Keratinocyte (primary cell): ENCODE measurements at regions not wholly inside any gene's neighbourhood (a gene's known extent, or its start where the extent isn't known, plus 50 kb on each side); places are given as distances from the start of the nearest gene placed in this dataset.

Source experiments
- DNase-seq: peaks from one replicate; pipeline ENCODE4 v3.0.0-alpha.2; 2011; ENCODE audit warnings: low read depth, missing footprints, low spot score
- FAIRE-seq: peaks from 2 replicates; lab custom pipeline; 2011; peaks lifted over from hg19 to GRCh38; lab: Jason Lieb, UNC
- H2AFZ ChIP-seq: 2 replicates; pipeline ENCODE4 v1.6.0; 2012; ENCODE audit warnings: low read length, control low read depth, inconsistent platforms; ENCODE audit not compliant: control insufficient read depth
- H3K27ac ChIP-seq: 2 replicates; pipeline ENCODE4 v1.5.1; 2011; ENCODE audit warnings: low read length; ENCODE audit not compliant: control insufficient read depth, insufficient read depth
- H3K27me3 ChIP-seq: 3 replicates; pipeline ENCODE4 v1.6.0; 2011; ENCODE audit warnings: low read length; ENCODE audit not compliant: control insufficient read depth, insufficient read depth; ENCODE audit errors: extremely low read depth
- H3K36me3 ChIP-seq, 2 experiments: 2 replicates in 1 of 2; 3 replicates in 1 of 2; pipeline ENCODE4 v1.5.1; 2011; ENCODE audit warnings: low read length in 2 of 2, mild to moderate bottlenecking in 1 of 2; ENCODE audit not compliant: control insufficient read depth in 2 of 2, insufficient read depth in 2 of 2; ENCODE audit errors: extremely low read depth in 1 of 2
- H3K4me1 ChIP-seq: 3 replicates; pipeline ENCODE4 v1.5.1; 2011; ENCODE audit warnings: low read length; ENCODE audit not compliant: control insufficient read depth, insufficient read depth; ENCODE audit errors: extremely low read depth
- H3K4me2 ChIP-seq: 3 replicates; pipeline ENCODE4 v1.6.0; 2011; ENCODE audit warnings: low read depth, low read length; ENCODE audit not compliant: control insufficient read depth, insufficient read depth; ENCODE audit errors: extremely low read depth
- H3K4me3 ChIP-seq, 3 experiments: fragments of 200-600 bp in 1 of 3; sonication (generic) in 1 of 3; 2 replicates in 2 of 3; 3 replicates in 1 of 3; pipeline ENCODE4 v1.5.1; 2011 to 2016; ENCODE audit warnings: low read length in 3 of 3, mild to moderate bottlenecking in 3 of 3, control low read depth in 2 of 3, inconsistent platforms in 1 of 3, low read depth in 1 of 3, mixed read lengths in 1 of 3, mixed run types in 1 of 3, moderate library complexity in 1 of 3; ENCODE audit not compliant: control insufficient read depth in 2 of 3, insufficient read depth in 2 of 3; ENCODE audit errors: extremely low read depth in 1 of 3
- H3K79me2 ChIP-seq: 2 replicates; pipeline ENCODE4 v1.6.0; 2012; ENCODE audit warnings: low read length; ENCODE audit not compliant: control insufficient read depth, insufficient read depth
- H3K9ac ChIP-seq: 3 replicates; pipeline ENCODE4 v1.6.0; 2011; ENCODE audit warnings: low read length; ENCODE audit not compliant: control insufficient read depth, insufficient read depth; ENCODE audit errors: extremely low read depth
- H3K9me1 ChIP-seq: 3 replicates; pipeline ENCODE4 v1.6.0; 2011; ENCODE audit warnings: low read length; ENCODE audit not compliant: control insufficient read depth, insufficient read depth; ENCODE audit errors: extremely low read depth
- H3K9me3 ChIP-seq: 2 replicates; pipeline ENCODE4 v1.5.1; 2012; ENCODE audit warnings: low read depth, low read length; ENCODE audit not compliant: control insufficient read depth
- H4K20me1 ChIP-seq: 3 replicates; pipeline ENCODE4 v1.6.0; 2011; ENCODE audit warnings: low read length; ENCODE audit not compliant: control insufficient read depth, insufficient read depth; ENCODE audit errors: extremely low read depth
- EZH2 ChIP-seq: IDR thresholded peaks from one replicate; pipeline ENCODE4 v1.6.1; 2012; ENCODE audit warnings: inconsistent platforms, mild to moderate bottlenecking, low read length, moderate library complexity
- dilution Hi-C: fragments of 300-500 bp; cut with MboI; formaldehyde crosslinking; loops from one replicate; pipeline ENCODE4 v1.7.0; 2020; ENCODE audit warnings: low sequenced_read_pairs; ENCODE audit not compliant: extremely low pct_ligation_motif_present
- TF ChIP-seq, protein P1 (sequence below), 3 experiments: IDR thresholded peaks in 1 of 3; conservative IDR thresholded peaks in 1 of 3; optimal IDR thresholded peaks in 1 of 3; 2 replicates in 2 of 3; 3 replicates in 1 of 3; pipeline versions ENCODE3 to v1.5.1; 2011; ENCODE audit warnings: low read length in 3 of 3, mild to moderate bottlenecking in 3 of 3, moderate library complexity in 2 of 3, control low read depth in 1 of 3, inconsistent platforms in 1 of 3; ENCODE audit not compliant: insufficient read depth in 2 of 3; ENCODE audit errors: extremely low read depth in 1 of 3

- Histone ChIP-seq H3K36me3 (no peaks in the 10 kb centered on the region), H3K9ac (no peak overlapping the region), H3K79me2 (no peaks in the 10 kb centered on the region), H3K9me3 (no peaks in the 10 kb centered on the region), H3K4me2 (no peak overlapping the region), H4K20me1 (no peaks in the 10 kb centered on the region), H3K27ac (no peak overlapping the region), H2AFZ (no peak overlapping the region), H3K27me3 (no peaks in the 10 kb centered on the region), H3K4me1 (no peaks in the 10 kb centered on the region), H3K9me1 (no peaks in the 10 kb centered on the region), H3K4me3 (no peak overlapping the region)
- TF ChIP-seq, protein P1, sequence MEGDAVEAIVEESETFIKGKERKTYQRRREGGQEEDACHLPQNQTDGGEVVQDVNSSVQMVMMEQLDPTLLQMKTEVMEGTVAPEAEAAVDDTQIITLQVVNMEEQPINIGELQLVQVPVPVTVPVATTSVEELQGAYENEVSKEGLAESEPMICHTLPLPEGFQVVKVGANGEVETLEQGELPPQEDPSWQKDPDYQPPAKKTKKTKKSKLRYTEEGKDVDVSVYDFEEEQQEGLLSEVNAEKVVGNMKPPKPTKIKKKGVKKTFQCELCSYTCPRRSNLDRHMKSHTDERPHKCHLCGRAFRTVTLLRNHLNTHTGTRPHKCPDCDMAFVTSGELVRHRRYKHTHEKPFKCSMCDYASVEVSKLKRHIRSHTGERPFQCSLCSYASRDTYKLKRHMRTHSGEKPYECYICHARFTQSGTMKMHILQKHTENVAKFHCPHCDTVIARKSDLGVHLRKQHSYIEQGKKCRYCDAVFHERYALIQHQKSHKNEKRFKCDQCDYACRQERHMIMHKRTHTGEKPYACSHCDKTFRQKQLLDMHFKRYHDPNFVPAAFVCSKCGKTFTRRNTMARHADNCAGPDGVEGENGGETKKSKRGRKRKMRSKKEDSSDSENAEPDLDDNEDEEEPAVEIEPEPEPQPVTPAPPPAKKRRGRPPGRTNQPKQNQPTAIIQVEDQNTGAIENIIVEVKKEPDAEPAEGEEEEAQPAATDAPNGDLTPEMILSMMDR (optimal IDR thresholded peaks at IDR 0.05 in 1 of 3, IDR thresholded peaks at IDR 0.05 in 1 of 3, conservative IDR thresholded peaks at IDR 0.05 in 1 of 3; ENCODE audit: extremely low read depth in 1 of 3, insufficient read depth in 2 of 3, low read length in 3 of 3), result no peak
- no peak for TF ChIP-seq EZH2
- DNase-seq (no peak), FAIRE-seq (no peak)
- dilution Hi-C loops, result no loop called here
These were observed 350.8 kb downstream of the EPM2A start for GRCh38 chr6:145384503-145384902.

GRCh38 chr6:145396499-145396898 is 338.8 kb downstream of the EPM2A start:
- H3K4me1 ChIP-seq, result no peaks in the 10 kb centered on the region
- H3K27me3 ChIP-seq, result no peaks in the 10 kb centered on the region
- TF ChIP-seq EZH2, result no peak
- TF ChIP-seq, protein P1 (optimal IDR thresholded peaks at IDR 0.05 in 1 of 3, IDR thresholded peaks at IDR 0.05 in 1 of 3, conservative IDR thresholded peaks at IDR 0.05 in 1 of 3; ENCODE audit: extremely low read depth in 1 of 3, insufficient read depth in 2 of 3, low read length in 3 of 3), result no peak
- H2AFZ ChIP-seq, result no peak overlapping the region
- no peaks in the 10 kb centered on the region for H3K79me2 ChIP-seq
- no peaks in the 10 kb centered on the region for H4K20me1 ChIP-seq
- DNase-seq, result no peak
- no peak overlapping the region for H3K4me3 ChIP-seq
- no peak overlapping the region for H3K27ac ChIP-seq
- no peaks in the 10 kb centered on the region for H3K9me3 ChIP-seq
- dilution Hi-C loops, result no loop called here
- FAIRE-seq, result no peak
- H3K9ac ChIP-seq, result no peak overlapping the region
- H3K4me2 ChIP-seq, result no peak overlapping the region
- H3K9me1 ChIP-seq, result no peaks in the 10 kb centered on the region
- H3K36me3 ChIP-seq, result no peaks in the 10 kb centered on the region
